ENCODE measurements at regions not wholly inside any gene's neighbourhood (a gene's known extent, or its start where the extent isn't known, plus 50 kb on each side); places are given as distances from the start of the nearest gene placed in this dataset.
A peak's percentile ranks its signal among the peaks of the same experiment; 100 is the strongest.

DNA sequence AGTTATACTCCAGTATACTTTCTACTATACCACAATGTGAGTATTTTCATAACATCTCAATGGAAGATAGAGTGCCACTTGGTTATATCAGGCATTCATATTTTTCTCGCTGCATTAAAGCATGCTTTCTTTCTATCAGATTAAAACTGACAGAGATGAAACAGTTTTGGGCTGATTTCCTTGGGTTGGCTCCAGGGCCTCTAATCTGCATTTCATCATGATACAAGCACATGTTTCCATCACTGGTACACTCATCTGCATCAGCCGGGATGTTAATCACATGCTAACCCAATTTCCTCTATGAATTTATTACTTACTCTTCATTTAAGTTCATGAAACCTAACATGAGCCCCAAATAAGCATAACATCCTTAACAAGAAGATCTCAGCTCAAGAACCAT lies 289.0 kb upstream of the DAB1 start:
- peak overlapping the region; percentile 80 for H3K27ac ChIP-seq (ENCODE audit: low read depth, low read length, poor library complexity, severe bottlenecking)
- peaks cover 5% of the 10 kb centered on the region for H3K9me3 ChIP-seq (ENCODE audit: low read depth, low read length, poor library complexity, severe bottlenecking)
- BruUV-seq (replicated peaks): no TSS peak
- no peaks in the 10 kb centered on the region for H3K36me3 ChIP-seq (ENCODE audit: insufficient read depth, low read length, poor library complexity, severe bottlenecking)
- H3K4me3 ChIP-seq (ENCODE audit: low read depth, low read length, poor library complexity, severe bottlenecking): no peak overlapping the region
- ChIA-PET POLR2A (ENCODE audit: low non-redundant PET) (no interaction called here), CTCF (no interaction called here)
- DNase-seq (ENCODE audit: low spot score): peak; percentile 59
- TF ChIP-seq, protein P1, sequence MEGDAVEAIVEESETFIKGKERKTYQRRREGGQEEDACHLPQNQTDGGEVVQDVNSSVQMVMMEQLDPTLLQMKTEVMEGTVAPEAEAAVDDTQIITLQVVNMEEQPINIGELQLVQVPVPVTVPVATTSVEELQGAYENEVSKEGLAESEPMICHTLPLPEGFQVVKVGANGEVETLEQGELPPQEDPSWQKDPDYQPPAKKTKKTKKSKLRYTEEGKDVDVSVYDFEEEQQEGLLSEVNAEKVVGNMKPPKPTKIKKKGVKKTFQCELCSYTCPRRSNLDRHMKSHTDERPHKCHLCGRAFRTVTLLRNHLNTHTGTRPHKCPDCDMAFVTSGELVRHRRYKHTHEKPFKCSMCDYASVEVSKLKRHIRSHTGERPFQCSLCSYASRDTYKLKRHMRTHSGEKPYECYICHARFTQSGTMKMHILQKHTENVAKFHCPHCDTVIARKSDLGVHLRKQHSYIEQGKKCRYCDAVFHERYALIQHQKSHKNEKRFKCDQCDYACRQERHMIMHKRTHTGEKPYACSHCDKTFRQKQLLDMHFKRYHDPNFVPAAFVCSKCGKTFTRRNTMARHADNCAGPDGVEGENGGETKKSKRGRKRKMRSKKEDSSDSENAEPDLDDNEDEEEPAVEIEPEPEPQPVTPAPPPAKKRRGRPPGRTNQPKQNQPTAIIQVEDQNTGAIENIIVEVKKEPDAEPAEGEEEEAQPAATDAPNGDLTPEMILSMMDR (conservative IDR thresholded peaks at IDR 0.05; ENCODE audit: low read depth, low read length): no peak
- no peak for TF ChIP-seq EZH2 (IDR thresholded peaks at IDR 0.05; ENCODE audit: borderline replicate concordance, low read depth, low read length, poor library complexity, severe bottlenecking)
- H3K4me1 ChIP-seq (ENCODE audit: insufficient read depth, low read length, poor library complexity, severe bottlenecking): peaks cover 60% of the 10 kb centered on the region
- H3K27me3 ChIP-seq (replicated peaks; ENCODE audit: insufficient read depth, low read depth, low read length, poor library complexity): no peaks in the 10 kb centered on the region
- intact Hi-C loops (cut with micrococcal nuclease; ENCODE audit: unreplicated experiment): loop anchor here (5.0 kb wide), 1 partner anchor 729 kb away; no protein-coding TSS in a partner anchor

DNA sequence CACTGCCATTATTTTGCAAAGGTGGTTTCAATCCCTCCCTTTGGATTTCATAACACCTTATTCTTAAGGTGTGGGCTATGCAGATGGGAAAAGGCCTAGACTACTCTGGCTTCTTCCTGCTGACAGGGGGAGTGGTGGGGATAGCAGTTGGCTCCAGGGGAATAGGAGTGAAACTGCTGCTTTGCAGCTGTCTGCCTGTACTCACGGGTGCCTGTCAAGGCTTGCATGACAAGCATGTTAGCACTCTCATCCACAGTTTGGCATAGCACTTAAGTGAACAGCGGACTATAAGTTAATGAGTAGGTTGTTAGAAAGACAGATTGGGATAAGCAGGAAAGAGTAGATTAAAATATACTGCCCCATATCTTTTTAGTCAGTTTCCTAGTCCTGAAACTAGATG lies 287.5 kb upstream of the DAB1 start:
- Histone ChIP-seq H3K4me3 (ENCODE audit: low read depth, low read length, poor library complexity, severe bottlenecking) (no peak overlapping the region), H3K36me3 (ENCODE audit: insufficient read depth, low read length, poor library complexity, severe bottlenecking) (no peaks in the 10 kb centered on the region), H3K9me3 (ENCODE audit: low read depth, low read length, poor library complexity, severe bottlenecking) (peaks cover 5% of the 10 kb centered on the region), H3K27ac (ENCODE audit: low read depth, low read length, poor library complexity, severe bottlenecking) (peak overlapping the region; percentile 80), H3K27me3 (replicated peaks; ENCODE audit: insufficient read depth, low read depth, low read length, poor library complexity) (no peaks in the 10 kb centered on the region), H3K4me1 (ENCODE audit: insufficient read depth, low read length, poor library complexity, severe bottlenecking) (peaks cover 73% of the 10 kb centered on the region)
- intact Hi-C loops (cut with micrococcal nuclease; ENCODE audit: unreplicated experiment): loop anchor here (2.0 to 5.0 kb wide), 2 partner anchors 335 to 731 kb away; no protein-coding TSS in a partner anchor
- TF ChIP-seq, protein P1 (conservative IDR thresholded peaks at IDR 0.05; ENCODE audit: low read depth, low read length): no peak
- no peak for TF ChIP-seq EZH2 (IDR thresholded peaks at IDR 0.05; ENCODE audit: borderline replicate concordance, low read depth, low read length, poor library complexity, severe bottlenecking)
- peak; percentile 70 for DNase-seq (ENCODE audit: low spot score)
- no TSS peak for BruUV-seq (replicated peaks)
- POLR2A ChIA-PET (ENCODE audit: low non-redundant PET): no interaction called here
- CTCF ChIA-PET: no interaction called here

DNA sequence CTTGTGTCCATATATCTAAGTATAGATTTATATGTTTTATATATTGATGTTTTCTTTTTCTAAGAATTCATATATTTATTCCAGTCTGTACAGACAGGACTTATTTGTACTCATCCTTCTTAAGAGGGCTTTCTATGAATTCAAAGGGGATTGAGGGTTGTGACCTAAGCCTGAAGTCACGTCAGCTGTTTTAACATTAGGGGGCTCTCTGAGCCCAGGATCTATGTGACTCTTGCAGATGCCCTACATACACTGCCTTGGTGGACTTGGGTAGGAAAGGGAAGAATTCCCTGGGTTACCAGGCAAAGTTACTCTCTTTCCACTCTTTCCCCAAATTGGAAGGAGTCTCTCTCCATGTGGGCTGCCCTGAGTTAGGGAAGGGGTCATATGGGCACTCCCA lies 283.8 kb upstream of the DAB1 start:
- intact Hi-C loops (cut with micrococcal nuclease; ENCODE audit: unreplicated experiment): loop anchor here (1.0 to 10.0 kb wide), 5 partner anchors 180 to 945 kb away; no protein-coding TSS in a partner anchor
- Histone ChIP-seq H3K4me3 (ENCODE audit: low read depth, low read length, poor library complexity, severe bottlenecking) (no peak overlapping the region), H3K9me3 (ENCODE audit: low read depth, low read length, poor library complexity, severe bottlenecking) (no peaks in the 10 kb centered on the region), H3K27ac (ENCODE audit: low read depth, low read length, poor library complexity, severe bottlenecking) (peak overlapping the region; percentile 97), H3K36me3 (ENCODE audit: insufficient read depth, low read length, poor library complexity, severe bottlenecking) (no peaks in the 10 kb centered on the region), H3K4me1 (ENCODE audit: insufficient read depth, low read length, poor library complexity, severe bottlenecking) (peaks cover 91% of the 10 kb centered on the region), H3K27me3 (replicated peaks; ENCODE audit: insufficient read depth, low read depth, low read length, poor library complexity) (no peaks in the 10 kb centered on the region)
- no TSS peak for BruUV-seq (replicated peaks)
- TF ChIP-seq, protein P1 (conservative IDR thresholded peaks at IDR 0.05; ENCODE audit: low read depth, low read length): peak; percentile 51
- no peak for TF ChIP-seq EZH2 (IDR thresholded peaks at IDR 0.05; ENCODE audit: borderline replicate concordance, low read depth, low read length, poor library complexity, severe bottlenecking)
- ChIA-PET CTCF (no interaction called here), POLR2A (ENCODE audit: low non-redundant PET) (no interaction called here)
- peak; percentile 75 for DNase-seq (ENCODE audit: low spot score)
